ENCODE measurements at regions not wholly inside any gene's neighbourhood (a gene's known extent, or its start where the extent isn't known, plus 50 kb on each side); places are given as distances from the start of the nearest gene placed in this dataset.

DNA sequence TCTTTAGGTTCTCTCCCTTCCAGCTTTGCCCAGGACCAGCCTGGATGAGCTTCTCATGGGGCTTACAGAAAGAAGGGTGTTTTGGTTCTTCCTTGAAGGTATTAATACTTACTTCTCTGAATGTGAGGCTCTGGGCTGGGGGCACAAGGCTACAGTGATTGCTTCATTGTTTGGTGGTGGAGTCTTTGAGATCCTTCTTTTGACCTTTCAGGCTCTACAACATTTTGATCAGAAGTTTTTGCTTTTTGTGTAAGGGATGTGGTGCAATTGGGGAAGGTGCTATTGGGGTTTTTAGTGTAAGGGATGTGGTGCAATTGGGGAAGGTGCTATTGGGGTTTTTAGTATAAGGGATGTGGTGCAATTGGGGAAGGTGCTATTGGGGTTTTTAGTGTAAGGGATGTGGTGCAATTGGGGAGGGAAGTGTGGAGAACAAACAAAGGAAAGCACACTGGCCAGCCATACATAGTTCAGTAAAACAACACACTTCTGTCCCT, 103.6 kb upstream of the IVNS1ABP start:
- no peak for TF ChIP-seq MYNN (CRISPR knock-in tag; IDR thresholded peaks at IDR 0.05; ENCODE audit: low read depth)
- TF ChIP-seq ZNF782 (CRISPR knock-in tag; IDR thresholded peaks at IDR 0.05; ENCODE audit: borderline replicate concordance), result no peak
- TF ChIP-seq, protein P1, sequence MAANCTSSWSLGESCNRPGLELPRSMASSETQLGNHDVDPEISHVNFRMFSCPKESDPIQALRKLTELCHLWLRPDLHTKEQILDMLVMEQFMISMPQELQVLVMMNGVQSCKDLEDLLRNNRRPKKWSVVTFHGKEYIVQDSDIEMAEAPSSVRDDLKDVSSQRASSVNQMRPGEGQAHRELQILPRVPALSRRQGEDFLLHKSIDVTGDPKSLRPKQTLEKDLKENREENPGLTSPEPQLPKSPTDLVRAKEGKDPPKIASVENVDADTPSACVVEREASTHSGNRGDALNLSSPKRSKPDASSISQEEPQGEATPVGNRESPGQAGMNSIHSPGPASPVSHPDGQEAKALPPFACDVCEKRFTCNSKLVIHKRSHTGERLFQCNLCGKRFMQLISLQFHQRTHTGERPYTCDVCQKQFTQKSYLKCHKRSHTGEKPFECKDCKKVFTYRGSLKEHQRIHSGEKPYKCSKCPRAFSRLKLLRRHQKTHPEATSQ (CRISPR knock-in tag; IDR thresholded peaks at IDR 0.05; ENCODE audit: borderline replicate concordance), result no peak
- TF ChIP-seq, protein P2, sequence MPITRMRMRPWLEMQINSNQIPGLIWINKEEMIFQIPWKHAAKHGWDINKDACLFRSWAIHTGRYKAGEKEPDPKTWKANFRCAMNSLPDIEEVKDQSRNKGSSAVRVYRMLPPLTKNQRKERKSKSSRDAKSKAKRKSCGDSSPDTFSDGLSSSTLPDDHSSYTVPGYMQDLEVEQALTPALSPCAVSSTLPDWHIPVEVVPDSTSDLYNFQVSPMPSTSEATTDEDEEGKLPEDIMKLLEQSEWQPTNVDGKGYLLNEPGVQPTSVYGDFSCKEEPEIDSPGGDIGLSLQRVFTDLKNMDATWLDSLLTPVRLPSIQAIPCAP (CRISPR knock-in tag; IDR thresholded peaks at IDR 0.05; ENCODE audit: low read depth), result no peak
- no peak for TF ChIP-seq ZNF232 (CRISPR knock-in tag; IDR thresholded peaks at IDR 0.05; ENCODE audit: borderline replicate concordance)
- no peak for TF ChIP-seq ZNF30 (CRISPR knock-in tag; IDR thresholded peaks at IDR 0.05)
- no peak for TF ChIP-seq SNAI1 (CRISPR knock-in tag; IDR thresholded peaks at IDR 0.05; ENCODE audit: borderline replicate concordance)
- TF ChIP-seq RBAK (CRISPR knock-in tag; IDR thresholded peaks at IDR 0.05), result no peak
- TF ChIP-seq SCMH1 (CRISPR knock-in tag; IDR thresholded peaks at IDR 0.05; ENCODE audit: borderline replicate concordance), result no peak
- no peak for TF ChIP-seq ZNF382 (CRISPR knock-in tag; IDR thresholded peaks at IDR 0.05; ENCODE audit: borderline replicate concordance)
- no peak for TF ChIP-seq FOXA3 (CRISPR knock-in tag; IDR thresholded peaks at IDR 0.05)
- TF ChIP-seq, protein P3, sequence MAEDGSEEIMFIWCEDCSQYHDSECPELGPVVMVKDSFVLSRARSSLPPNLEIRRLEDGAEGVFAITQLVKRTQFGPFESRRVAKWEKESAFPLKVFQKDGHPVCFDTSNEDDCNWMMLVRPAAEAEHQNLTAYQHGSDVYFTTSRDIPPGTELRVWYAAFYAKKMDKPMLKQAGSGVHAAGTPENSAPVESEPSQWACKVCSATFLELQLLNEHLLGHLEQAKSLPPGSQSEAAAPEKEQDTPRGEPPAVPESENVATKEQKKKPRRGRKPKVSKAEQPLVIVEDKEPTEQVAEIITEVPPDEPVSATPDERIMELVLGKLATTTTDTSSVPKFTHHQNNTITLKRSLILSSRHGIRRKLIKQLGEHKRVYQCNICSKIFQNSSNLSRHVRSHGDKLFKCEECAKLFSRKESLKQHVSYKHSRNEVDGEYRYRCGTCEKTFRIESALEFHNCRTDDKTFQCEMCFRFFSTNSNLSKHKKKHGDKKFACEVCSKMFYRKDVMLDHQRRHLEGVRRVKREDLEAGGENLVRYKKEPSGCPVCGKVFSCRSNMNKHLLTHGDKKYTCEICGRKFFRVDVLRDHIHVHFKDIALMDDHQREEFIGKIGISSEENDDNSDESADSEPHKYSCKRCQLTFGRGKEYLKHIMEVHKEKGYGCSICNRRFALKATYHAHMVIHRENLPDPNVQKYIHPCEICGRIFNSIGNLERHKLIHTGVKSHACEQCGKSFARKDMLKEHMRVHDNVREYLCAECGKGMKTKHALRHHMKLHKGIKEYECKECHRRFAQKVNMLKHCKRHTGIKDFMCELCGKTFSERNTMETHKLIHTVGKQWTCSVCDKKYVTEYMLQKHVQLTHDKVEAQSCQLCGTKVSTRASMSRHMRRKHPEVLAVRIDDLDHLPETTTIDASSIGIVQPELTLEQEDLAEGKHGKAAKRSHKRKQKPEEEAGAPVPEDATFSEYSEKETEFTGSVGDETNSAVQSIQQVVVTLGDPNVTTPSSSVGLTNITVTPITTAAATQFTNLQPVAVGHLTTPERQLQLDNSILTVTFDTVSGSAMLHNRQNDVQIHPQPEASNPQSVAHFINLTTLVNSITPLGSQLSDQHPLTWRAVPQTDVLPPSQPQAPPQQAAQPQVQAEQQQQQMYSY (CRISPR knock-in tag; IDR thresholded peaks at IDR 0.05), result no peak
- TF ChIP-seq, protein P4, sequence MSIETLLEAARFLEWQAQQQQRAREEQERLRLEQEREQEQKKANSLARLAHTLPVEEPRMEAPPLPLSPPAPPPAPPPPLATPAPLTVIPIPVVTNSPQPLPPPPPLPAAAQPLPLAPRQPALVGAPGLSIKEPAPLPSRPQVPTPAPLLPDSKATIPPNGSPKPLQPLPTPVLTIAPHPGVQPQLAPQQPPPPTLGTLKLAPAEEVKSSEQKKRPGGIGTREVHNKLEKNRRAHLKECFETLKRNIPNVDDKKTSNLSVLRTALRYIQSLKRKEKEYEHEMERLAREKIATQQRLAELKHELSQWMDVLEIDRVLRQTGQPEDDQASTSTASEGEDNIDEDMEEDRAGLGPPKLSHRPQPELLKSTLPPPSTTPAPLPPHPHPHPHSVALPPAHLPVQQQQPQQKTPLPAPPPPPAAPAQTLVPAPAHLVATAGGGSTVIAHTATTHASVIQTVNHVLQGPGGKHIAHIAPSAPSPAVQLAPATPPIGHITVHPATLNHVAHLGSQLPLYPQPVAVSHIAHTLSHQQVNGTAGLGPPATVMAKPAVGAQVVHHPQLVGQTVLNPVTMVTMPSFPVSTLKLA (IDR thresholded peaks at IDR 0.05), result no peak
- no peak for TF ChIP-seq GATAD2A (CRISPR knock-in tag; IDR thresholded peaks at IDR 0.05)
- TF ChIP-seq MAF1 (CRISPR knock-in tag; IDR thresholded peaks at IDR 0.05; ENCODE audit: borderline replicate concordance), result no peak
- TF ChIP-seq, protein P5, sequence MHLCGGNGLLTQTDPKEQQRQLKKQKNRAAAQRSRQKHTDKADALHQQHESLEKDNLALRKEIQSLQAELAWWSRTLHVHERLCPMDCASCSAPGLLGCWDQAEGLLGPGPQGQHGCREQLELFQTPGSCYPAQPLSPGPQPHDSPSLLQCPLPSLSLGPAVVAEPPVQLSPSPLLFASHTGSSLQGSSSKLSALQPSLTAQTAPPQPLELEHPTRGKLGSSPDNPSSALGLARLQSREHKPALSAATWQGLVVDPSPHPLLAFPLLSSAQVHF (CRISPR knock-in tag; IDR thresholded peaks at IDR 0.05), result no peak
- CTCF ChIA-PET (ENCODE audit: low intra/inter-chr PET ratio, low total read pairs), result no interaction called here
- no TSS peak for BruUV-seq (replicated peaks)
- Histone ChIP-seq H3K27me3 (ENCODE audit: control insufficient read depth in 1 of 2, insufficient read depth in 2 of 2, low read length in 2 of 2) (0 out of 5 replicates have a peak, but pooled peaks cover 1 to 6% of the 10 kb centered on the region in 2 experiments), H3K9ac (ENCODE audit: insufficient read depth, low read depth, low read length) (no peak overlapping the region), H3K4me1 (ENCODE audit: insufficient read depth, low read length) (no peaks in the 10 kb centered on the region), H4K20me1 (ENCODE audit: insufficient read depth, low read length) (no peaks in the 10 kb centered on the region), H3K4me2 (ENCODE audit: low read depth, low read length) (no peak overlapping the region), H3K9me3 (ENCODE audit: low read length) (no peaks in the 10 kb centered on the region), H3K27ac (ENCODE audit: extremely low read length, insufficient read depth, low read length) (no peak overlapping the region), H3K36me3 (replicated peaks in 1 of 2; ENCODE audit: control insufficient read depth in 1 of 2, insufficient read depth in 2 of 2, low read length in 2 of 2) (no peaks in the 10 kb centered on the region), H2AFZ (ENCODE audit: low read length) (no peak overlapping the region), H3K4me3 (replicated peaks in 1 of 3; ENCODE audit: insufficient read depth in 1 of 3, low read depth in 2 of 3, low read length in 3 of 3) (no peak overlapping the region), H3K79me2 (ENCODE audit: insufficient read depth, low read length) (no peaks in the 10 kb centered on the region)
- intact Hi-C loops (cut with micrococcal nuclease; ENCODE audit: unreplicated experiment) (no loop called here), in situ Hi-C loops (cut with HindIII; ENCODE audit: extremely low pct_ligation_motif_present, low pct_unique_long_range_greater_than_20kb) (no loop called here)
- DNase-seq (ENCODE audit: low spot score), result no peak
- POLR2A ChIA-PET, result no interaction called here
- ATAC-seq, result no peak
- no peak for FAIRE-seq
